ENCODE measurements at regions not wholly inside any gene's neighbourhood (a gene's known extent, or its start where the extent isn't known, plus 50 kb on each side); places are given as distances from the start of the nearest gene placed in this dataset.

- no peak overlapping the region for H3K9ac ChIP-seq (replicated peaks; ENCODE audit: extremely low read depth, insufficient read depth, low read length)
- ChIA-PET POLR2A (no interaction called here), CTCF (no interaction called here)
- DNase-seq (ENCODE audit: low read depth, low spot score), result no peak
- H3K4me1 ChIP-seq (ENCODE audit: control insufficient read depth, extremely low read depth, insufficient read depth, low read length), result no peaks in the 10 kb centered on the region
- no peaks in the 10 kb centered on the region for H3K9me1 ChIP-seq (replicated peaks; ENCODE audit: control insufficient read depth, extremely low read depth, insufficient read depth, low read length)
- no peaks in the 10 kb centered on the region for H3K36me3 ChIP-seq (ENCODE audit: control insufficient read depth in 2 of 2, extremely low read depth in 1 of 2, insufficient read depth in 2 of 2, low read length in 2 of 2)
- H4K20me1 ChIP-seq (replicated peaks; ENCODE audit: control insufficient read depth, extremely low read depth, insufficient read depth, low read length), result no peaks in the 10 kb centered on the region
- FAIRE-seq, result no peak
- intact Hi-C loops (cut with micrococcal nuclease) (no loop called here), dilution Hi-C loops (cut with MboI; ENCODE audit: extremely low pct_ligation_motif_present, low sequenced_read_pairs) (no loop called here)
- peaks cover under 1 to 3% of the 10 kb centered on the region in 2 experiments for H3K27me3 ChIP-seq (ENCODE audit: control insufficient read depth in 2 of 2, insufficient read depth in 2 of 2, low read length in 2 of 2)
- no peak overlapping the region for H3K27ac ChIP-seq (ENCODE audit: insufficient read depth, low read depth, low read length)
- no peak overlapping the region for H3K4me2 ChIP-seq (ENCODE audit: insufficient read depth, low read length)
- H3K9me3 ChIP-seq (replicated peaks; ENCODE audit: control insufficient read depth, insufficient read depth, low read length), result no peaks in the 10 kb centered on the region
- H3K4me3 ChIP-seq (replicated peaks in 1 of 3; ENCODE audit: insufficient read depth in 1 of 3, low read depth in 1 of 3, low read length in 3 of 3), result no peak overlapping the region
- no TSS peak for BruUV-seq (replicated peaks)
- no peaks in the 10 kb centered on the region for H3K79me2 ChIP-seq (ENCODE audit: control insufficient read depth, insufficient read depth, low read length)
- H2AFZ ChIP-seq (ENCODE audit: low read depth, low read length), result no peak overlapping the region
- TF ChIP-seq POLR2AphosphoS5 (IDR thresholded peaks at IDR 0.05; ENCODE audit: insufficient read depth, low read depth, low read length) (no peak), CTCF (IDR thresholded peaks at IDR 0.05; ENCODE audit: extremely low read depth in 1 of 2, insufficient read depth in 1 of 2, low read depth in 1 of 2, low read length in 2 of 2) (no peak), MYC (IDR thresholded peaks at IDR 0.05; ENCODE audit: low read depth, low read length) (no peak), GATA2 (IDR thresholded peaks at IDR 0.05; ENCODE audit: insufficient read depth, insufficient read length, low read depth, low read length) (no peak), FOS (IDR thresholded peaks at IDR 0.05; ENCODE audit: borderline replicate concordance, insufficient read depth, low read length) (no peak), EZH2 (IDR thresholded peaks at IDR 0.05; ENCODE audit: borderline replicate concordance, low read depth, low read length, severe bottlenecking) (no peak), POLR2A (IDR thresholded peaks at IDR 0.05; ENCODE audit: low read depth, low read length) (no peak), JUN (IDR thresholded peaks at IDR 0.05; ENCODE audit: borderline replicate concordance, insufficient read depth, insufficient read length, low read depth) (no peak)
- TF ChIP-seq, protein P1, sequence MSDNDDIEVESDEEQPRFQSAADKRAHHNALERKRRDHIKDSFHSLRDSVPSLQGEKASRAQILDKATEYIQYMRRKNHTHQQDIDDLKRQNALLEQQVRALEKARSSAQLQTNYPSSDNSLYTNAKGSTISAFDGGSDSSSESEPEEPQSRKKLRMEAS (IDR thresholded peaks at IDR 0.05; ENCODE audit: insufficient read depth, insufficient read length), result no peak
Observed at GRCh38 chr6:18565231-18565630, 178.1 kb downstream of the RNF144B start.

Data from endothelial cell of umbilical vein (primary cell).